NCI-H510A treated with DMSO at 0.1 percent for 48 hours (cell line): ENCODE measurements at regions not wholly inside any gene's neighbourhood (a gene's known extent, or its start where the extent isn't known, plus 50 kb on each side); places are given as distances from the start of the nearest gene placed in this dataset.
"Not testable (repeated sequence)": the region's sequence is repeated elsewhere in the genome, so short reads cannot be mapped to it uniquely, and the experiment has no call there.

ENCODE experiments used
- DNase-seq: peaks from one replicate; lab custom pipeline; 2025; lab: John Stamatoyannopoulos, UW

GRCh38 chr12:118536306-118536906 lies 160.1 kb downstream of the SUDS3 start:
- DNase-seq: no peak

GRCh38 chr12:118537481-118537917 lies 161.1 kb downstream of the SUDS3 start:
- no peak for DNase-seq

- no peak for DNase-seq
Measured at GRCh38 chr12:118541071-118541470, 164.7 kb downstream of the SUDS3 start.

- no peak for DNase-seq
Measured at GRCh38 chr12:118541934-118542333, 165.6 kb downstream of the SUDS3 start.

GRCh38 chr12:118543651-118544050 lies 167.3 kb downstream of the SUDS3 start:
- no peak for DNase-seq

GRCh38 chr12:118544569-118544968 lies 168.2 kb downstream of the SUDS3 start:
- no peak for DNase-seq

- not testable (repeated sequence) for DNase-seq
Measured at GRCh38 chr12:118547606-118548005, 171.3 kb downstream of the SUDS3 start.

- no peak for DNase-seq
Measured at GRCh38 chr12:118548887-118549509, 172.6 kb downstream of the SUDS3 start.

- no peak for DNase-seq
Measured at GRCh38 chr12:118549510-118549980, 173.2 kb downstream of the SUDS3 start.

GRCh38 chr12:118553856-118554504 lies 177.6 kb downstream of the SUDS3 start:
- DNase-seq: no peak

GRCh38 chr12:118558941-118559340 lies 182.6 kb downstream of the SUDS3 start:
- no peak for DNase-seq

GRCh38 chr12:118560733-118561132 lies 184.4 kb downstream of the SUDS3 start:
- no peak for DNase-seq

- no peak for DNase-seq
Measured at GRCh38 chr12:118571730-118572129, 195.4 kb downstream of the SUDS3 start.

GRCh38 chr12:118574288-118574687 lies 197.9 kb downstream of the SUDS3 start:
- no peak for DNase-seq

GRCh38 chr12:118575730-118576129 lies 199.4 kb downstream of the SUDS3 start:
- DNase-seq: no peak

GRCh38 chr12:118581371-118581770 lies 205.0 kb downstream of the SUDS3 start:
- no peak for DNase-seq

GRCh38 chr12:118582863-118583262 lies 206.5 kb downstream of the SUDS3 start:
- no peak for DNase-seq

- no peak for DNase-seq
Measured at GRCh38 chr12:118586433-118586832, 210.1 kb downstream of the SUDS3 start.

GRCh38 chr12:118589162-118589561 lies 212.8 kb downstream of the SUDS3 start:
- DNase-seq: no peak

- DNase-seq: no peak
Measured at GRCh38 chr12:118590406-118591150, 214.2 kb downstream of the SUDS3 start.

GRCh38 chr12:118603610-118604361 lies 227.4 kb downstream of the SUDS3 start:
- peak; percentile 5 for DNase-seq

GRCh38 chr12:118606690-118607089 lies 230.3 kb downstream of the SUDS3 start:
- no peak for DNase-seq
